ENCODE measurements at regions not wholly inside any gene's neighbourhood (a gene's known extent, or its start where the extent isn't known, plus 50 kb on each side); places are given as distances from the start of the nearest gene placed in this dataset.

GRCh38 chr6:6512711-6513110 lies 75.8 kb upstream of the LY86 start:
- intact Hi-C loops (cut with DNase I; ENCODE audit: low total_unique reads), result no loop called here
- Histone ChIP-seq H3K4me1 (no peaks in the 10 kb centered on the region), H3K27ac (no peak overlapping the region), H3K27me3 (no peaks in the 10 kb centered on the region), H3K9me3 (no peaks in the 10 kb centered on the region), H3K36me3 (no peaks in the 10 kb centered on the region), H3K4me3 (no peak overlapping the region)
- no peak for DNase-seq
- TF ChIP-seq POLR2A (IDR thresholded peaks at IDR 0.05), result no peak
- TF ChIP-seq, protein P1, sequence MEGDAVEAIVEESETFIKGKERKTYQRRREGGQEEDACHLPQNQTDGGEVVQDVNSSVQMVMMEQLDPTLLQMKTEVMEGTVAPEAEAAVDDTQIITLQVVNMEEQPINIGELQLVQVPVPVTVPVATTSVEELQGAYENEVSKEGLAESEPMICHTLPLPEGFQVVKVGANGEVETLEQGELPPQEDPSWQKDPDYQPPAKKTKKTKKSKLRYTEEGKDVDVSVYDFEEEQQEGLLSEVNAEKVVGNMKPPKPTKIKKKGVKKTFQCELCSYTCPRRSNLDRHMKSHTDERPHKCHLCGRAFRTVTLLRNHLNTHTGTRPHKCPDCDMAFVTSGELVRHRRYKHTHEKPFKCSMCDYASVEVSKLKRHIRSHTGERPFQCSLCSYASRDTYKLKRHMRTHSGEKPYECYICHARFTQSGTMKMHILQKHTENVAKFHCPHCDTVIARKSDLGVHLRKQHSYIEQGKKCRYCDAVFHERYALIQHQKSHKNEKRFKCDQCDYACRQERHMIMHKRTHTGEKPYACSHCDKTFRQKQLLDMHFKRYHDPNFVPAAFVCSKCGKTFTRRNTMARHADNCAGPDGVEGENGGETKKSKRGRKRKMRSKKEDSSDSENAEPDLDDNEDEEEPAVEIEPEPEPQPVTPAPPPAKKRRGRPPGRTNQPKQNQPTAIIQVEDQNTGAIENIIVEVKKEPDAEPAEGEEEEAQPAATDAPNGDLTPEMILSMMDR (IDR thresholded peaks at IDR 0.05), result no peak

- TF ChIP-seq, protein P1 (IDR thresholded peaks at IDR 0.05), result no peak
- TF ChIP-seq POLR2A (IDR thresholded peaks at IDR 0.05), result no peak
- H3K4me1 ChIP-seq, result no peaks in the 10 kb centered on the region
- H3K27ac ChIP-seq, result no peak overlapping the region
- intact Hi-C loops (cut with DNase I; ENCODE audit: low total_unique reads), result no loop called here
- no peak overlapping the region for H3K4me3 ChIP-seq
- DNase-seq, result no peak
- H3K36me3 ChIP-seq, result no peaks in the 10 kb centered on the region
- H3K27me3 ChIP-seq, result no peaks in the 10 kb centered on the region
- H3K9me3 ChIP-seq, result no peaks in the 10 kb centered on the region
These were observed 72.6 kb upstream of the LY86 start for GRCh38 chr6:6515691-6516607.

DNA sequence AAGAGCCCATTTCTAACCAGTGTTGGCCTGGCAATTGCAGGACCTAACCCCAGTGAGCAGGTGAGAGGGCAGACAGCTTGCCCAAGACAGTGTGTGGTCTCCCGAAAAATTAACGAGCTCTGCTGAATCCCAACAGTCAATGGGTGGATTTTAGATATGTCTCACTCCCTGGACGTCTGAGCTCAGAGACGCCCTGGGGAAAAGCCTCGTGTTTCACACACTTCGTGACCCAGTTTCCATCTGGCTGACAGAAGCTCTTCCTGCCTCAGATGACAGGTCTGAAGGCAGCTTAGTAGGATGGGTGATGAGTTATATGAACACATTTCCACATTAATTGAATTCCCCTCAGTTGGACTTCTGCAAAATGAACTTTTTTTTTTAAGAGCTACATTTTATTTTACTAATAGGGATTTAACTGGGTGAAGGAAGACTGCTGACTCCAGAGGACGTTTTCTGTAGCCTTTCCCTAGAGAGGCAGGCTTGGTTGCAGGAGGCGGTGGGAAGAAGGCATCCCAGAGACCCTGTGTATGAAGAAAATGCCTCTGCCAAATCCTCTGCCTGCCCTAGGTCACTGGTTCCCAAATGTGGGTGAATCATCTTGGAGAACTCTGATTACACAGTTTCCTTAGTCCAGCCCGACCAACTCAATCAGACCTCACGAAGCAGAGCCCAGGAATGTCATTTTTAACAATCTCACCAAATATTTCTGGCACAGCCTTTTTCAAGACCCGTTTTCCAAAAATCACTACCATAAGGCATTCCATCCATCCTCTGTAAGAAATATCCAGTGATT lies 71.7 kb upstream of the LY86 start:
- no peak overlapping the region for H3K27ac ChIP-seq
- no peak for DNase-seq
- intact Hi-C loops (cut with DNase I; ENCODE audit: low total_unique reads), result no loop called here
- no peaks in the 10 kb centered on the region for H3K9me3 ChIP-seq
- no peak overlapping the region for H3K4me3 ChIP-seq
- no peaks in the 10 kb centered on the region for H3K36me3 ChIP-seq
- no peak for TF ChIP-seq POLR2A (IDR thresholded peaks at IDR 0.05)
- TF ChIP-seq, protein P1 (IDR thresholded peaks at IDR 0.05), result no peak
- H3K4me1 ChIP-seq, result no peaks in the 10 kb centered on the region
- H3K27me3 ChIP-seq, result no peaks in the 10 kb centered on the region

GRCh38 chr6:6518631-6519427 lies 69.7 kb upstream of the LY86 start:
- Histone ChIP-seq H3K27ac (no peak overlapping the region), H3K4me3 (no peak overlapping the region), H3K9me3 (no peaks in the 10 kb centered on the region), H3K36me3 (no peaks in the 10 kb centered on the region), H3K4me1 (no peaks in the 10 kb centered on the region), H3K27me3 (no peaks in the 10 kb centered on the region)
- no peak for DNase-seq
- intact Hi-C loops (cut with DNase I; ENCODE audit: low total_unique reads), result no loop called here
- TF ChIP-seq, protein P1 (IDR thresholded peaks at IDR 0.05), result no peak
- no peak for TF ChIP-seq POLR2A (IDR thresholded peaks at IDR 0.05)
